GM18909 (cell line): ENCODE measurements at regions not wholly inside any gene's neighbourhood (a gene's known extent, or its start where the extent isn't known, plus 50 kb on each side); places are given as distances from the start of the nearest gene placed in this dataset.
"Not testable (repeated sequence)": the region's sequence is repeated elsewhere in the genome, so short reads cannot be mapped to it uniquely, and the experiment has no call there.

Source experiments
- ATAC-seq: cut with Tn5 transposase; IDR thresholded peaks from one replicate; pipeline ENCODE4 v1.9.1; 2021; ENCODE audit warnings: mild to moderate bottlenecking; ENCODE audit not compliant: unreplicated experiment, poor library complexity

DNA sequence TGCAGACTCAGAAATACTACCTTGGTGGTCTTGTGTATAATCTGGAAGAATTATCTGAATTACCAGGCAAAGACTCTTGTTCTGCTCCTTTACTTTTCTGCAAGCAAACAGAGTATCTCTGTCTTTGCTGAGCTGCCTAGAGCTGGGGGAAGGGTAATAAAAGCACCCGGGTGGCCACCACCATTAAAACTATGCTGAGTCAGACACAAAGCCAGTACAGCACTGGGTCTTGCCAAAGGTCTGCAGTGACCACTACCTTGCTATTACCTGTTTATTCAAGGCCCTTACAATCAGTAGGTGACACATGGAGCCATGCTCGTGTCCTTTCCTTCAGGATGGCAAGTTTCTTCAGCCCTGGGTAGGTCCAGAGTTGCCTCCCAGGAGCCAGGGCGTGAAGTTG is 420.6 kb upstream of the CNTN5 start:
- no peak for ATAC-seq

DNA sequence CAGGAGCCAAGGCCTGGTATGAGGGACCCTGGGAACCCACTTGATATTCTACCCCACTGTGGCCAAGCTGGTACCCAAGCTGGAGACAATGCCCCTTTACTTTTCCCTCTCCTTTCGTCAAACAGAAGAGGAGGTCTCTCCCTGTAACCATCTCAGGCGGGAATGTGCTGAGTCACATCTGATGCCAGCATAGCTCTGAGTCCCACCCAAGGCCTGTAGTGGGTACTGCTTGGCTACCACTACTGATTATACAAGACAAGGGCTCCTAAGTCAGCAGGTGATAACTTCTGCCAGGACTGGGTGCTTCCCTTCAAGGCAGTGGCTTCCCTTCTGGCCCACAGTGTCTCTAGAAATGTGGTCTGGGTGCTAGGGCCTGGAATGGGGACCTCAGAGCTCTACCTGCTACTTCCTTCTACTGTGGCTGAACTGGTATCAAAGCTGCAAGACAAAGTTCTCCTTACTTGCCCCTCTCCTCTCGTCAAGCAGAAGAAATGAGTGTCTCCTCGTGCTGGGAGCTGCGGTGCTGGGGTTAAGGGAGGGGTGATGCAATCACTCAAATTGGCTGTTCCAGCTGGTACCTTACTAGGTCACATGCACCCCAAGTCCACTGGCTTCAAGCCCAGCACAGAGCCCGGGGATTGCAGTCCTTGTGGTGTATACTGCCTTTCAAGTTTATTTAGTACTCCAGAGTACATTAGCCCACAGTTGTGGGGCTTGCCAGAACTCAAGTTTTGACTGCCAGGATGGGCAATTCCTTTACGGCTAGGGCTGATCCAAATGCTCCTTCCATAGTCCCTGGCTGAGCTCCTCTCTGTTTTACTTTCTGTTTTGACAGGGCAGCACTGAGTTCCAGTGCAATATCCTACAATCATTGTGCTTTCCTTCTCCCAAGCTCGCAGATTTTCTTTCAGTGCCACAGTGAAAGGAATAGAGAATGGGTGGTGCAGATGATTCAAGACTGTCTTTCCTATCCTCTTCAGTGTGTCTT is 419.7 kb upstream of the CNTN5 start:
- ATAC-seq = no peak

DNA sequence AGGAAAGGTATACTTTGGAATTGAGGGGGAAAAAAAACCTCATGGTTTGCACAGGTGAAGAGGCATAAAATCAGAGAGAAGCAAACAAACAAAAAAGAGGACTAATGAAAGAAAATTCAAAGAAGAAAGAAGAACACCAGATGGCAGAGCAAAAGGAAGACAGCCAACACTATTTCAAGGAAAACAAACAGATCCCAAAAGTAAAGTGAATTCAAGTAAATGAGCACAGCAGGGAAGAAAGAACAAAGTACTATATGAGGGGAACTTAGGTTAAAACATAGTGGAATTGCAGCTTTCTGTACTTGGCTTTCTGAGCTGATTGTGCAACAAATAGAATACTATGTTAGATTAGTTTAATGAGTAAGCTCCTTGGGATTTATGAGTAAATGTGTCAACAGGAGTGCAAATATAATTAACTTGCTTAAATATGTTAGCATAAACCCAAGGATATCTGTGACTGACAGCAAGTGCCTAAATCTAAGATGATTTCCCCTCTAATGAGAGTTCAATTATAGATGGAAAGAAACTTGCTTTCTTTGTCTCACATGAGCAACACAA is 404.6 kb upstream of the CNTN5 start:
- ATAC-seq = no peak

DNA sequence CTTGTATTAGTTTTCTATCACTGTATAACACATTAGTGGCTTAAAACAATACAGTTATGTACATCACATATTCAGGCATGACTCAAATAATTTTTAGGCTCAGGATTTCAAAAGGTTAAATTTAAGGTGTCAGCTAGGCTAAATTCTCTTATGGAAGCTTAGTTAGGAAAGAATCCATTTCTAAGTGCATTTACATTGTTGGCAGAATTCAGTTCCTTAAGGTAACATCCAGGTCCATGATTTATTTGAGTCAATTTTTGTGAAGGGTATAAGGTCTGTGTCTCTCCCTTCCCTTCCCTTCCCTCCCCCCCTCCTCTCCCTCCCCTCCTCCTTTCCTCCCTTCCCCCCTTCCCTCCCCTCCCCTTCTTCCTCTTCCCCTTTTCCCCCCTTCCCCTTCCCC is 399.0 kb upstream of the CNTN5 start:
- no peak for ATAC-seq

DNA sequence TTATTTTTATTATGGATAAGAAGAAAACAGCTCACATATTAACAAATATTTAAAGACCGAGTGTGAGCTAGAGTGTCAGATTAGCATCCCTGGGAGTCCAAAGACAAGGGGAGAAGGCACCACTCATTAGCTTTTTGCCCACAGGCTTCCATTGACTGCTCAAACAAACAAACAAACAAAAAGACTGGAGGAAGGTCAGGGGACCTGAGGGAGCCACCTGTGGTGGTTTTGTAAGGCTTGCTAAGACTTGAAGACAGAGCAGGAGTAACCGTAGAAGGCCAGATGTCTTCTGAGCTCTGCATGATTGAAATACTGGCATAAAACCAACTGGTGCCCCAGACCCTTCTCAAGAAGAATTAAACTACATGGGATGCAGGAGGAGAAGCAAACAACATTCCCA is 395.2 kb upstream of the CNTN5 start:
- no peak for ATAC-seq

DNA sequence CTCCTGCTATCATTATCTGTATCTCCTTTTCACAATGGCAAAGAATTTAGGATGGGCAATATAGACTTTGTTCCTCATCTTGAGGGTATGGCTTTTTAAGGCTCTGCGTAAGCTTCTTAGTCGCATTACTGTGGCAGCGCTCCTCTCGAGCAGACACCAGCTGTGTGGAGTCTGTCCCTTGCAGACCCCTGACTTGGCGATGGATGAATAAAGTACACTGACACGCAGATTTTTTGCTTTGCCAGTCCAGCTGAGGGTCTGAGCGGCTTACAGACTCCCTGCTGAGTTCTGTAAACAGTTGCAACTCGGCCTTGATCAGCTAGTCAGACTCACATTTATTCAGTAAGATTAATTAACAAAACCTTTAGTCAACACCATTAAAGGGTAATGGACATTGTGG is 390.0 kb upstream of the CNTN5 start:
- ATAC-seq = no peak

DNA sequence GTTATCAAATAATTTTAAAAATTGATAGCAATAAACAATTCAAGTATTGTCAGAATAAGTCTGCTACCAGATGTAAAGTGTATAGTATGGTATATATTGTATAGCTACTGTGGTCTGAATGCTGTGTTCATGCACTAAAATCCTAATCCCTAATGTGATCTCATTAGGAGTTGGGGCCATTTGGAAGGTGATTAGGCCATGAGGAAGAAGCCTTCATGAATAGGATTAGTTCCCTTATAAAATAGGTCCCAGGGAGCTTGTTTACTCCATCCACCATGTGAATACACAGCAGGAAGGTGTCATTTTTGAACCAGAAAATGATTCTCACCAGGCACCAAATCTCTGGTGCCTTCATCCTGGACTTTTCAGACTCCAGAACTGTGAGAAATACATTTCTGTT is 363.0 kb upstream of the CNTN5 start:
- ATAC-seq = no peak

DNA sequence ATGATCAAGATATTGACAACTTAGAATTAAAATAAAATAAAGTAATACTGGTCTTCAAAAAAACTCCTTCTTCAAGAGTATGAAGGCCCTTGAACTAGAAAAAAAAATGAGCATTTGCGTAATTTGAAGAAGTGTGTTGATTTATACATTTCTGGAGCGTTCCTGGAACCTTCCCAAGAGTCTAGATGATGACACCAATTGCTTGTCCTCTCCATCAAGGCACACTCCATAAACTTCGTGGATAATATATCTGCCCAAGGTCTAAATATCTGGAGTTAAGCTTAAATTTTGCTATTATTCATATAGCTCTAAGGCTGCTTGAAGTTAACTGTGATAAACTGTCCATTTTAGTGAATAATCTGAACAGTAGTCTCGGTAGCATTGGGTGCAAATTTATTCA is 361.3 kb upstream of the CNTN5 start:
- no peak for ATAC-seq

DNA sequence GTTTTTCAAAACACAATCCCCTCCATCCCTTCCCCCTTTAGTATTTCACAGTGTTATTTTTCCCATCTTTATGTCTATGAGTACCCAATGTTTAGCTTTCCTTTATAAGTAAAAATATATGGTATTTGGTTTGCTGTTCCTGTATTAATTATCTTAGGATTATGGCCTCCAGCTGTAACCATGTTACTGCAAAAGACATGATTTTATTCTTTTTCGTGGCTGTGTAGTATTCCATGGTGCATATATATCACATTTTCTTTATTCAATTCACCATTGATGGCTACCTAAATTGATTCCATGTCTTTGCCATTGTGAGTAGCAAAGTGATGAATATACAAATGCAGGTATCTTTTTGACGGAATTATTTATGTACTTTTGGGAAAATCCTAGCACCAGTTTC is 346.4 kb upstream of the CNTN5 start:
- ATAC-seq = no peak

DNA sequence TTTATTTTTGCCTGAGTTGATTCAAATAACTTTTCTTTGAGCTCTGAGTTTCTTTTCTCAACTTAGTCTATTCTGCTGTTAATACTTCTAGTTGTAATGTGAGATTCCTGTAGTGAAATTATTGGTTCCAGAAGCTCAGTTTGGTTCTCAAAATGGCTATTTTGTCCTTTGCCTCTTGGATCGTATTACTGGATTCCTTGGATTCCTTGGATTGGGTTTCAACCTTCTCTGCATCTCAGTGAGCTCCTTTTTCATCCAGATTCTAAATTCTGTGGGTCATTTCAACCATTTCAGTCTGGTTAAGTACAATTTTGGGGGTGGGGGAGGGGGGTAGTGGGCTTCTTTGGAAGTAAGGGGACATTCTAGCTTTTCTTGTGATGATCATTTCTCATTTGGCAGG is 341.1 kb upstream of the CNTN5 start:
- ATAC-seq = no peak

DNA sequence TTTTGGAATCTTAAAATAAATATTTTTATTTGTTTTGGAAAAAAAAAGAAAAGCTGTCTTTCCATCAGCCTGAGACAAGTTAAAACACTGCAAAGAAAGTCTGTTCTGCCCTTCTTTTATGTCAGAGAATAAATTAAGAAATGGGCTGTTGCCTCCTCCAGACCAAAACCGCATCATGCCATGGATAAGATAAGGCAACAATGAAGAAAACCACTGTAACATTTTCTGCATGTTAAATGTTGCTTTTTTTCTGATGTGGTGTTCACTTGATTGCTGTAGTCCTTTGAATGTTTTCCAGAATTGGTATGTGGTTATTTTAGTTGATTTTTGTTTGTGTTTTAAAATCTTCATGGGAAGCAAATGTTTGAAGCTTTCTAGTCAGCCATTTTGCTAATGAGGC is 319.2 kb upstream of the CNTN5 start:
- no peak for ATAC-seq

DNA sequence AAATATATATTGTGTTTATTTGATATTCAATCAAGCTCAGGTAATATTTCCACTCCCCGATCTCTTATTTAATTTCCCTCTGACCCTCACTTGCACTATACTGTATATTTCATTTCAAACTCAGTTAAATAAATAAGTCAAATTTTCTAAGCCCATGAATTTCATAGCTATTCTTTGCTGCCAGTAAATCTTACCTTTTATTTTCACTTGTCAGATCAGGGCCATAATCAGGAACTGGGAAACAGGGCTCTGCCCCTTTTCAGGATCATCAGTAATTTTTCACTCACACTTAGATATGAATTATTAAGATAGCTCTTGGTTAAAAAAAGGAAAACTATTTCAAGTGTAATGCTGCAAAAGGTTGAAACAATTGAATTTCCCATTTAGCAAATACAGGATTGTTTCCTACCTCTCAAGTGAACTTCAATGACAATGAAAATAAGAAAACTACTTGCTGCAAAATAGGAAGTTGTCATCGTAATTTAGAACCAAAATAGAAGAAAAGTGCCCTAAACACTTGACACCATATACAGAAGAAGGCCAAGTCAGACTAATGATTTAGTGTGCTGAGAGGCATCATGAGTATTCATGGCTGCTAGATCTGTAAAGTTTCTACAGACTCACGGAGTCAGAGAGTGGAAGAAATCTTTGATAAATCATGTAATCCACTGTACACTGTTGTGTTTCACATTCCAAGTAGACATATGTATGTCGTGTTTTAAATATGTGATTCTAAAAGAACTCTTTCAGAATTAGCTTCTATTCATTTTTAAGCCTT is 316.8 kb upstream of the CNTN5 start:
- no peak for ATAC-seq

DNA sequence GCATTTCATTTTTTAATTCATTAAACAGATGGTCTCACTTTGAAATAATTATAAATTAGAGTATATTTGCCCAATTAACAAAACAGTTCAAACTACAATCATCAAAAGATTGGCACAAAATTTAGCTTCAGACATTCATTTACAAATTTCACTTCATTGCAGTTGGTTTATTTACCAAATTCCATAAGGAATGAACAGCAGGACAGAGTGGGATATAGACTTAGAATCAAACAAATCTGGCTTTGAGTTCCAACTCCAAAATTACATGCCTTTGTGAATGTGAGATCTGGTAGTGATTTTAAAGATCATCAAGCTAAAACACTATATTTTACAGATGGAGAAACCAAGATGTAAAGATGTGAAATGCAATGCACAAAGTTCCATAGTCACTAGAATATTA is 310.7 kb upstream of the CNTN5 start:
- ATAC-seq = no peak

DNA sequence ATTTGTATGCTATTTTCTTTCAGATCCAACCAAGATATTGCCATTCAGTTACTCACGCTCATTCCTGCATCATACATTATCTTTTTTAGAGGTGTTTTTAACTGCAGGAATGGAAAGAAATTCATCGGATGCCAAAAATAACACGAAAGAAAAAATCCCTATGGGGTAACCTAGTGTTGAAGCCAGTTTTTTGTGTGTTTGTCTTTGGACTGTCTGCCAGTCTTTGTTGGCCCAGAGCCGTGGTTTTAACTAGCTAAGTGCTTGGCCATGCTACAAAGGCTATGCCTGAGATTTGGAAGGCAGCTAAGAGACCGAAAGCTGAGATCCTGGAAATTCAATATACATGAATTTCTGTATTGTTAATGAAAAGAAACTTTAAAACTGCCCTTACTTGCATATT is 309.8 kb upstream of the CNTN5 start:
- ATAC-seq = no peak

DNA sequence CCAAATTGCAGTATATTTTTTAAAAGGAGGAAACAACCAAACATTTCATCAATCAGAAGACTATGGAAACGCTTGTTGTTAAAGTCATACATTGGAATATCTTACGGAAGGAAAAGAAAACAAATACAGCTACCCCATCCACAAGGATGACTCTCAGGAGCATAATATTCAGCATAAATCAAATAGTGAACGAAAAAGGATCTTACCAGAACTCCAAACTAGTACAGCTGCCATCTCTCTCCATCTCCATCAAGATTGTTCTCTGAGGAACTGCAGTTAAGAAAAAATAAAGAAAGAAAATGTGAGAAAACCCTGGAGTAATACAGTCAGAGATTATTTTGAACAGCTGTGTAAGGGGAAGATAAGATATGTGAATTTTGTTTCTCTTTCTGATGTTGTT is 299.8 kb upstream of the CNTN5 start:
- no peak for ATAC-seq

DNA sequence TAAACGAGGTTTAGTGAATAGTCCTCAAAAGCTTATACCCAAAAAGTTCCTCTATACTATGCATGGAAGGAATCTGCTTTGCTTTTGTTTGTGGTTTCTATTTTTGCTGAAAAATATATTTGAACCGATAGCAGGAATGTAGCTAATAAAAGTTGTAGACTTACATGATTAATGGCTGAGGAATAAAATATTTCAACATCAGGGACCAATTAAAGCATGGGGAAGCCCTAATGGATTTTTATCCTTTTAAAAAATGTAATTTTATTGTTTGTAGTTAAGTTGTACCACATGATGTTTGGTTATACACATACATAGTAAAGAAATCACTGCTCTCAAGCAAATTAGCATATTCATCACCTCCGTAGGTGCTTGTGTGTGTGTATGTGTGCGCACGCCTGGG is 295.3 kb upstream of the CNTN5 start:
- no peak for ATAC-seq

DNA sequence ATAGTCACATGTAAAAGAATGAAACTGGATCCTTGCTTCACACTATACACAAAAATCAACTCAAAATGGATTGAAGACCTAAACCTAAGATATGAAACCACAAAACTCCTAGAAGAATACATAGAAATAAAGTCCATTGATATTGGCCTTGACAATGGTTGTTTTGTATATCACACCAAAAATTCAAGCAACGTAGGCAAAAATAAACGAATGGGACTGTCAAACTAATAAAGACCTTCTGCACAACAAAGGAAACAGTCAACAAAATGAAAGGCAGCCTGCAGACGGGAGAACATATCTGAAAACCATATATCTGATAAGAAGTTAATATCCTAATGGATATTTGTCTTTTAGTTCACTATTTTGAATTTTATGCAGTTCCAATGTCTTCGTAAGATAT is 292.3 kb upstream of the CNTN5 start:
- no peak for ATAC-seq

DNA sequence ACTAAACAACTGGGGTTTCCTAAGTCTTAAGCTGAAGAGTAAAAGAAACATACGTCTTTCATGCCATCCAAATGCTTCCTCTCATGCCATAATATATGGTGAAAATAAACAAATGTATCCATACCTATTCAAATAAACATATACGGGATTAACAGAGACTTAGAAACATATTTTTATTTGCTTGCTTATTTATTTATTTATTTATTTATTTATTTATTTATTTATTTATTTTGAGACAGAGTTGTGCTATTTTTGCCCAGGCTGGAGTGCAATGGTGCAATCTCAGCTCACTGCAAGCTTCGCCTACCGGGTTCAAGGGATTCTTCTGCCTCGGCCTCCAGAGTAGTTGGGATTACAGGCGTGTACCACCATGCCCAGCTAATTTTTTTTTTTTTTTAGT is 291.6 kb upstream of the CNTN5 start:
- ATAC-seq = no peak

DNA sequence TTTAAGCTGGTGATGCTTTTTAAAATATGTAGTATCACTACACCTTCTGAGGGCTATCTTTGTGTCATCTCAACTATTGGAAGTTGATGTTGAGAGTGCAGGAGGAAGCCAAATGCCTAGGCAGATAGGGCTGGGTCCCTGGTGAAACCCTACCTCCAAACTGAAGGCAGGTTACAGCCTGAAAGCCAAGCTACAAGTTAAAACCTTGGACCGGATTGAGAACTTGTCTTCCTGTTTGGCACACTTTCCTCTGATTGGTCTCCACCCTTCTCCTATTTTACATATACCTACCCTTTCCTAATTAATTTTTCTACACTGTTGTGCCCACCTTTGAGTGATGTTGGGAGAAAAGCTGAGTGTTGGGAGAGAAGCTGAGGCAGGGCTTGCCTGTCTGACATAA is 287.8 kb upstream of the CNTN5 start:
- ATAC-seq = no peak

DNA sequence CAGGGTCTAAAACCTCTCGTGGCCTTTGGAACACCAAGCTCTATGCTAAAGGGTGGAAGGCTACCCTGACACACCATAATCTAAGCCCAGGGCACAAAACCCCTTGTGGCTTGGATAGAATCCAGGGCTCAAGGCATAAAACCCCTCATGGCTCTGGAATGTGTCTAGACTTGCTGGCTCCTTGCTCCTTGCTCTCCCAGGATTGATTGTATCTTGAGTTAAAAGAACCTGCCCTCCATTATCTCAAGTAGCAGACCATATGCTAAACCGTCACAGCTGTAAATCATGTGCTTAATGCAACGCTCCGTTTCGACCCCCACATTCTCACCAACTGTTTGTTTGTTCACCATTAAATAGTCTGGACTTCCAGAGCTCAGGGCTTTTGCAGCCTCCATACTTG is 287.4 kb upstream of the CNTN5 start:
- ATAC-seq = not testable (repeated sequence)

DNA sequence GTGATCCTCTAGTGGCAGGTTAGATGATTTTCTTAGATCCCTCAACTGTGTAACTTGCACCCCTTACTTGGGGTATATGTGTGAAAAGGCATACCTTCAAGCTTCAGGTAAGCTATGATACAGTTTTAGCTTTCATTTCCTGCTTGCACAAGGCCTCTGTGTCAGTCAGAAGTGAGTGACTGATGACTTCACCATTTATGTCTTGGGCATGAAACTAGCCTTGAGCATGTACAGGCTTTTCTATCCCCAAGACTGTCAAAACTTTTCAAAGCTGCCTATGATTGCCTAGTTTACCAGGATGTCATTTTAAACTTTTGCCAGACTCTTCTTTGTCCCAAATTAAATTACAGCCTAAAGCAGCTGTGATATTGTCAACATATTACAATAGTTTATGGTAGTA is 286.1 kb upstream of the CNTN5 start:
- ATAC-seq = no peak
